Suprapubic skin (tissue), 4 donors: ENCODE measurements at regions not wholly inside any gene's neighbourhood (a gene's known extent, or its start where the extent isn't known, plus 50 kb on each side); places are given as distances from the start of the nearest gene placed in this dataset.

Experiments used
- DNase-seq, 2 donors: peaks; one replicate each; pipeline ENCODE4 v3.0.0-alpha.2; 2019; ENCODE audit warnings: low spot score in 2 of 2
- H3K27ac ChIP-seq: fragments of 200-600 bp; sonication (generic); one replicate; pipeline ENCODE4 v1.5.1; 2019
- H3K27me3 ChIP-seq: fragments of 200-600 bp; sonication (generic); one replicate; pipeline ENCODE4 v1.5.1; 2019
- H3K36me3 ChIP-seq: fragments of 200-600 bp; sonication (generic); one replicate; pipeline ENCODE4 v1.5.1; 2019
- H3K4me1 ChIP-seq: fragments of 200-600 bp; sonication (generic); one replicate; pipeline ENCODE4 v1.5.1; 2019
- H3K4me3 ChIP-seq: fragments of 200-600 bp; sonication (generic); one replicate; pipeline ENCODE4 v1.5.1; 2019; ENCODE audit warnings: mild to moderate bottlenecking
- H3K9me3 ChIP-seq: fragments of 200-600 bp; sonication (generic); one replicate; pipeline ENCODE4 v1.5.1; 2019
- EP300 ChIP-seq: sonication (generic); formaldehyde crosslinking; IDR thresholded peaks from one replicate; pipeline ENCODE4 v1.6.1; 2017; ENCODE audit warnings: antibody characterized with exemption
- POLR2A ChIP-seq, 2 donors: fragments of 450-650 bp; IDR thresholded peaks; one replicate each; pipeline ENCODE4 v1.6.1; 2017; ENCODE audit warnings: antibody characterized with exemption in 2 of 2, mild to moderate bottlenecking in 2 of 2, moderate library complexity in 2 of 2
- POLR2AphosphoS5 ChIP-seq, 3 donors: sonication (generic); formaldehyde crosslinking; IDR thresholded peaks; one replicate each; pipeline ENCODE4 v1.6.1; 2017; ENCODE audit warnings: antibody characterized with exemption in 3 of 3
- WGBS: methylation state at CpG from one replicate; pipeline ENCODE4 v1.1.5; 2018; 5-methylcytosine and 5-hydroxymethylcytosine counted together
- TF ChIP-seq, protein P1 (sequence below), 2 donors: fragments of 200-600 bp in 1 of 2; fragments of 450-650 bp in 1 of 2; sonication (generic) in 1 of 2; IDR thresholded peaks; one replicate each; pipeline ENCODE4 v1.5.1; 2016 to 2019; ENCODE audit warnings: antibody characterized with exemption in 2 of 2, mild to moderate bottlenecking in 1 of 2, moderate library complexity in 1 of 2

GRCh38 chr9:34891386-34891785 is 66.7 kb upstream of the PHF24 start:
- DNase-seq = no peak
- Histone ChIP-seq H3K4me3 (no peak overlapping the region), H3K27ac (no peak overlapping the region), H3K4me1 (no peaks in the 10 kb centered on the region), H3K9me3 (no peaks in the 10 kb centered on the region), H3K36me3 (no peaks in the 10 kb centered on the region), H3K27me3 (no peaks in the 10 kb centered on the region)
- 100% methylated on average over 1 of the region's 1 CpG for WGBS
- TF ChIP-seq, protein P1, sequence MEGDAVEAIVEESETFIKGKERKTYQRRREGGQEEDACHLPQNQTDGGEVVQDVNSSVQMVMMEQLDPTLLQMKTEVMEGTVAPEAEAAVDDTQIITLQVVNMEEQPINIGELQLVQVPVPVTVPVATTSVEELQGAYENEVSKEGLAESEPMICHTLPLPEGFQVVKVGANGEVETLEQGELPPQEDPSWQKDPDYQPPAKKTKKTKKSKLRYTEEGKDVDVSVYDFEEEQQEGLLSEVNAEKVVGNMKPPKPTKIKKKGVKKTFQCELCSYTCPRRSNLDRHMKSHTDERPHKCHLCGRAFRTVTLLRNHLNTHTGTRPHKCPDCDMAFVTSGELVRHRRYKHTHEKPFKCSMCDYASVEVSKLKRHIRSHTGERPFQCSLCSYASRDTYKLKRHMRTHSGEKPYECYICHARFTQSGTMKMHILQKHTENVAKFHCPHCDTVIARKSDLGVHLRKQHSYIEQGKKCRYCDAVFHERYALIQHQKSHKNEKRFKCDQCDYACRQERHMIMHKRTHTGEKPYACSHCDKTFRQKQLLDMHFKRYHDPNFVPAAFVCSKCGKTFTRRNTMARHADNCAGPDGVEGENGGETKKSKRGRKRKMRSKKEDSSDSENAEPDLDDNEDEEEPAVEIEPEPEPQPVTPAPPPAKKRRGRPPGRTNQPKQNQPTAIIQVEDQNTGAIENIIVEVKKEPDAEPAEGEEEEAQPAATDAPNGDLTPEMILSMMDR (IDR thresholded peaks at IDR 0.05) = no peak

DNA sequence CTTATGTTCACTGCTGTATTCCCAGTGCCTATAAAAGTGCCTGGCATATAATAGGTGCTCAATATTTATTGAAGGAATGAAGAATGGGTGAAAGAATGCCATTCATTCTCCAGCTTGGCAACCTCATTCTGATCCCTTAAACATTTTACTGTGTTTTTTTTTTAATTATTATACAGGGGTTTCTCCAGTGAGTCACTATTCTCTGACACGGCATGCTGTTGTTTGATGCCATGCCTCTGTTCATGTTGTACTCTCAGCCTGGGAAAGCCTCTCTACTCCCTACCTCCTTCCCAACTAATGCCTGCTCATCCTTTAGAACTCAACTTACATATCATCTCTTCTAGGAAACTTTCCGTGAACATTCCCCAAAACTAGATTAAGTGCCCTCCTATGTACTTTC is 70.2 kb upstream of the PHF24 start:
- Histone ChIP-seq H3K36me3 (no peaks in the 10 kb centered on the region), H3K27ac (no peak overlapping the region), H3K9me3 (no peaks in the 10 kb centered on the region), H3K4me1 (no peaks in the 10 kb centered on the region), H3K4me3 (no peak overlapping the region), H3K27me3 (peaks cover 2% of the 10 kb centered on the region)
- WGBS = 22% methylated on average over 2 of the region's 2 CpGs
- TF ChIP-seq POLR2A (IDR thresholded peaks at IDR 0.05) (no peak), EP300 (no peak), POLR2AphosphoS5 (IDR thresholded peaks at IDR 0.05) (no peak)
- TF ChIP-seq, protein P1 (IDR thresholded peaks at IDR 0.05) = no peak
- no peak for DNase-seq

GRCh38 chr9:34884747-34885189 is 73.3 kb upstream of the PHF24 start:
- Histone ChIP-seq H3K9me3 (no peaks in the 10 kb centered on the region), H3K27ac (no peak overlapping the region), H3K4me1 (no peaks in the 10 kb centered on the region), H3K27me3 (peaks cover 2% of the 10 kb centered on the region), H3K4me3 (no peak overlapping the region), H3K36me3 (no peaks in the 10 kb centered on the region)
- TF ChIP-seq POLR2AphosphoS5 (IDR thresholded peaks at IDR 0.05) (no peak), POLR2A (IDR thresholded peaks at IDR 0.05) (no peak), EP300 (no peak)
- TF ChIP-seq, protein P1 (IDR thresholded peaks at IDR 0.05) = no peak
- WGBS = 43% methylated on average over 2 of the region's 2 CpGs
- no peak for DNase-seq

DNA sequence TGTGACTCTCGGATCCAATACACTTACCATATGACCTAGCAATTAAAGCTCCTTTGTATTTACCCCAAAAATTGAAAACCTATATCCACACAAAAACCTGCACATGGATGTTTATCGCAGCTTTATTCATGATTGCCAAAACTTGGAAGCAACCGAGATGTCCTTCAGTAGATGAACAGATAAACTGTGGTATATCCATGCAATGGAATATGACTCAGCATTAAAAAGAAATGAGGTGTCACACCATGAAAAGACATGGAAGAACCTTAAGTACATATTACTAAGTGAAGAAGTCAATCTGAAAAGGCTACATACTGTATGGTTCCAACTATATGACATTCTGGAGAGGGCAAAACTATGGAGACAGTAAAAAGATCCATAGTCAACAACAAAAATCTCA is 82.0 kb upstream of the PHF24 start:
- Histone ChIP-seq H3K27ac (no peak overlapping the region), H3K27me3 (no peaks in the 10 kb centered on the region), H3K9me3 (no peaks in the 10 kb centered on the region), H3K4me1 (no peaks in the 10 kb centered on the region), H3K4me3 (no peak overlapping the region), H3K36me3 (no peaks in the 10 kb centered on the region)
- TF ChIP-seq EP300 (no peak), POLR2AphosphoS5 (IDR thresholded peaks at IDR 0.05) (no peak), POLR2A (IDR thresholded peaks at IDR 0.05) (no peak)
- TF ChIP-seq, protein P1 (IDR thresholded peaks at IDR 0.05) = no peak
- WGBS = 88% methylated on average over 3 of the region's 3 CpGs
- no peak for DNase-seq

DNA sequence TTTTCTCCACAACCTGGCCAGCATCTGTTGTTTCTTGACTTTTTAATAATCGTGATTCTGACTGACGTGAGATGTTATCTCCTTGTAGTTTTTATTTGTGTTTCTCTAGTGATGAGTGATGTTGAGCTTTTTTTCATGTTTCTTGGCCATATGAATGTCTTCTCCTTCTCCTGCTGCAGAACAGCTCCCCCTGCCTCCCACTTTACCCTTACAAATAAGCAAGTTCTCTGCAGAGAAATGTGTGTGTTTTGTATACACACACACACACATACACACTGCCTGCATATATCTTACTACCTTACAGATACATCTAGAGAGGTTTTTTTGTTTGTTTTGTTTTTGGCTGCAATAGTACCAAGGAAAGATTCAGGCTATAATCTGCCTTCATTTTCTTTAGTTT is 88.7 kb upstream of the PHF24 start:
- H3K36me3 ChIP-seq = no peaks in the 10 kb centered on the region
- H3K9me3 ChIP-seq = peaks cover 5% of the 10 kb centered on the region
- TF ChIP-seq EP300 (no peak), POLR2AphosphoS5 (IDR thresholded peaks at IDR 0.05) (no peak), POLR2A (IDR thresholded peaks at IDR 0.05) (no peak)
- TF ChIP-seq, protein P1 (IDR thresholded peaks at IDR 0.05) = no peak
- 36% methylated on average over 2 of the region's 2 CpGs for WGBS
- H3K4me3 ChIP-seq = no peak overlapping the region
- no peaks in the 10 kb centered on the region for H3K27me3 ChIP-seq
- DNase-seq = no peak
- H3K4me1 ChIP-seq = no peaks in the 10 kb centered on the region
- H3K27ac ChIP-seq = no peak overlapping the region
